ENCODE measurements at regions not wholly inside any gene's neighbourhood (a gene's known extent, or its start where the extent isn't known, plus 50 kb on each side); places are given as distances from the start of the nearest gene placed in this dataset.

GRCh38 chr21:41562101-41563000 is 54.4 kb upstream of the TMPRSS2 start:
- Mint-ChIP-seq H3K4me3 (no peak overlapping the region), H3K27ac (no peak overlapping the region), H3K27me3 (ENCODE audit: low read depth in 2 of 2) (peaks cover 14 to 15% of the 10 kb centered on the region in 2 donors), H3K9me3 (no peaks in the 10 kb centered on the region), H3K4me1 (peaks cover 5 to 7% of the 10 kb centered on the region in 2 donors), H3K36me3 (no peaks in the 10 kb centered on the region)
- Histone ChIP-seq H3K4me3 (ENCODE audit: low read length) (no peak overlapping the region), H3K36me3 (ENCODE audit: control insufficient read depth, insufficient read depth, low read length) (no peaks in the 10 kb centered on the region), H3K27me3 (ENCODE audit: control insufficient read depth, insufficient read depth, low read length) (no peaks in the 10 kb centered on the region), H3K4me1 (ENCODE audit: control insufficient read depth, insufficient read depth, low read length) (no peaks in the 10 kb centered on the region), H3K9me3 (ENCODE audit: control insufficient read depth, insufficient read depth, low read length) (no peaks in the 10 kb centered on the region), H3K27ac (ENCODE audit: low read length) (no peak overlapping the region)
- ATAC-seq (no peak), DNase-seq (no peak)
- TF ChIP-seq CTCF (IDR thresholded peaks at IDR 0.05) = no peak
- WGBS (ENCODE audit: insufficient coverage) = 84% methylated on average over 26 of the region's 26 CpGs
- intact Hi-C loops (cut with micrococcal nuclease) = no loop called here

- Mint-ChIP-seq H3K9me3 (no peaks in the 10 kb centered on the region), H3K4me3 (no peak overlapping the region), H3K4me1 (peaks cover 5 to 7% of the 10 kb centered on the region in 2 donors), H3K36me3 (no peaks in the 10 kb centered on the region), H3K27me3 (ENCODE audit: low read depth in 2 of 2) (peaks cover 20 to 21% of the 10 kb centered on the region in 2 donors), H3K27ac (no peak overlapping the region)
- H3K4me3 ChIP-seq (ENCODE audit: low read length) = no peak overlapping the region
- DNase-seq (no peak), ATAC-seq (no peak)
- no peaks in the 10 kb centered on the region for H3K4me1 ChIP-seq (ENCODE audit: control insufficient read depth, insufficient read depth, low read length)
- TF ChIP-seq CTCF (IDR thresholded peaks at IDR 0.05) = no peak
- H3K36me3 ChIP-seq (ENCODE audit: control insufficient read depth, insufficient read depth, low read length) = no peaks in the 10 kb centered on the region
- H3K9me3 ChIP-seq (ENCODE audit: control insufficient read depth, insufficient read depth, low read length) = no peaks in the 10 kb centered on the region
- no peak overlapping the region for H3K27ac ChIP-seq (ENCODE audit: low read length)
- 94% methylated on average over 4 of the region's 4 CpGs for WGBS (ENCODE audit: insufficient coverage)
- H3K27me3 ChIP-seq (ENCODE audit: control insufficient read depth, insufficient read depth, low read length) = no peaks in the 10 kb centered on the region
- intact Hi-C loops (cut with micrococcal nuclease) = no loop called here
Observed at GRCh38 chr21:41561701-41562100, 53.7 kb upstream of the TMPRSS2 start.

- 54% methylated on average over 9 of the region's 9 CpGs for WGBS (ENCODE audit: insufficient coverage)
- H3K36me3 Mint-ChIP-seq = no peaks in the 10 kb centered on the region
- DNase-seq = no peak
- Histone ChIP-seq H3K4me3 (ENCODE audit: low read length) (no peak overlapping the region), H3K36me3 (ENCODE audit: control insufficient read depth, insufficient read depth, low read length) (no peaks in the 10 kb centered on the region), H3K4me1 (ENCODE audit: control insufficient read depth, insufficient read depth, low read length) (no peaks in the 10 kb centered on the region), H3K27ac (ENCODE audit: low read length) (no peak overlapping the region), H3K27me3 (ENCODE audit: control insufficient read depth, insufficient read depth, low read length) (no peaks in the 10 kb centered on the region), H3K9me3 (ENCODE audit: control insufficient read depth, insufficient read depth, low read length) (no peaks in the 10 kb centered on the region)
- no peaks in the 10 kb centered on the region for H3K9me3 Mint-ChIP-seq
- no peak overlapping the region for H3K4me3 Mint-ChIP-seq
- no peak for ATAC-seq
- H3K27me3 Mint-ChIP-seq (ENCODE audit: low read depth in 2 of 2) = peaks cover 23 to 24% of the 10 kb centered on the region in 2 donors
- no peak overlapping the region for H3K27ac Mint-ChIP-seq
- TF ChIP-seq CTCF (IDR thresholded peaks at IDR 0.05) = no peak
- H3K4me1 Mint-ChIP-seq = peaks cover 5 to 7% of the 10 kb centered on the region in 2 donors
- intact Hi-C loops (cut with micrococcal nuclease) = no loop called here
Observed at GRCh38 chr21:41560661-41561158, 52.8 kb upstream of the TMPRSS2 start.
